ENCODE measurements at regions not wholly inside any gene's neighbourhood (a gene's known extent, or its start where the extent isn't known, plus 50 kb on each side); places are given as distances from the start of the nearest gene placed in this dataset.

GRCh38 chr16:85363881-85364280 is 249.2 kb upstream of the GSE1 start:
- TF ChIP-seq TAF1 (IDR thresholded peaks at IDR 0.05; ENCODE audit: borderline replicate concordance, insufficient read depth, low read length) = no peak
- no peak for TF ChIP-seq POLR2AphosphoS5 (IDR thresholded peaks at IDR 0.05; ENCODE audit: low read depth, low read length)
- no peak for TF ChIP-seq SIN3A (IDR thresholded peaks at IDR 0.05; ENCODE audit: borderline replicate concordance, insufficient read depth, low read length)
- no peak for TF ChIP-seq FOXP2 (optimal IDR thresholded peaks at IDR 0.05; ENCODE audit: borderline replicate concordance, extremely low read depth, extremely low read length, insufficient read depth)
- TF ChIP-seq REST (IDR thresholded peaks at IDR 0.05; ENCODE audit: insufficient read depth in 1 of 2, low read depth in 2 of 2, low read length in 2 of 2) = no peak
